ENCODE measurements at regions not wholly inside any gene's neighbourhood (a gene's known extent, or its start where the extent isn't known, plus 50 kb on each side); places are given as distances from the start of the nearest gene placed in this dataset.

GRCh38 chr22:19625331-19626041 lies 88.8 kb upstream of the SEPTIN5 start:
- no peak for DNase-seq

- no peak for DNase-seq
Measured at GRCh38 chr22:19626042-19626587, 88.2 kb upstream of the SEPTIN5 start.

DNA sequence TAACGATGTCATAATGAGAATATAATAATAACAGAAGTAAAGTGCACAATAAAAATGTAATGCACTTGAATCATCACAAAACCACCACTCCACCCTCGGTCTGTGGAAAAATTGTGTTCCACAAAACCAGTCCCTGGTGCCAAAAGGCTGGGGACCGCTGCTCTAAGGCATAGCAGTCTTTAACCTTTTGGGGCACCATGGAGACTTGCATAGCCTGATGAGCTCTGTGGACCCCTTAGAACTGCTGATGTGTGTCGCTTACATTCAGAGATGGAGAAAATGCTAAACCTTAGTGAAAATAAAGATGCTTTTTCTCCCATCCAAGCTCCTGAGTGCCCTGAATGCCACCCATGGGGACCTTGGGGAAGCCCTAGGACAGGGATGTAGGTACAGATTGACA lies 87.6 kb upstream of the SEPTIN5 start:
- DNase-seq: no peak

GRCh38 chr22:19628038-19628776 lies 86.1 kb upstream of the SEPTIN5 start:
- no peak for DNase-seq

GRCh38 chr22:19629331-19629719 lies 85.0 kb upstream of the SEPTIN5 start:
- no peak for DNase-seq

DNA sequence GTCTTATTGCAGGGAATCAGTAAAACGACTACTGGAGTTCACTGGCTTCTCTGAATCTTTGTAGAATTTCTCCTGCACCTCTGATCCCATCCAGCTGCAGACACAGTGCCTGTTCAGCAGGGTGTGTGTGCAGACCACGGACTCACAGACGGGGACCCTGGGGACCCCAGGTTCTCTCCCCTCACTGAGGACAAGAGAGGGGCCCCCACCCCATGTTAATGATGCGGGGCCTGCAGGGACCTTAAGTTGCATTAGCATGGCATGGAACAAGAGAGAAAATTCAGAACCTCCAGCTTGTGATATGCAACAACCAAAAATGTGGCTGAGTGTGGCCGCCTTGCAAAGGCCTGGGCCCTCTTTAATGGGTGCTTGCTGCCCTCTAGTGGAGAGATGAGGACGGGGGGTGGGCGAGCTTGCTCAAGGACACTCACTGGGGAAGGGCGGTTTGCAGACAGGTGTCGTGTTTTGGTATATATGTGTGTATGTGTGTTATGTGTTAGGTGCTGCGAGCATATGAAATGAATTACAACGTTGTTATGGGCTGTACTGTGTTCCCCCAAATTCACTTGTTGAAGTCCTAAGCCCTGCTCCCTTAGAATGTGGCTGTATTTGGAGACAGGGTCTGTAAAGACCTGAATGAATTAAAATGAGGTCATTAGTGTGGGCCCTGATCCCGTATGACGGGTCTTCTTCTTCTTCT lies 84.4 kb upstream of the SEPTIN5 start:
- DNase-seq: peak; percentile 71 to 92 (median 80)

GRCh38 chr22:19630614-19631013 lies 83.7 kb upstream of the SEPTIN5 start:
- DNase-seq: no peak

- DNase-seq: no peak
Measured at GRCh38 chr22:19631899-19632667, 82.2 kb upstream of the SEPTIN5 start.

GRCh38 chr22:19632668-19633148 lies 81.6 kb upstream of the SEPTIN5 start:
- no peak for DNase-seq

DNA sequence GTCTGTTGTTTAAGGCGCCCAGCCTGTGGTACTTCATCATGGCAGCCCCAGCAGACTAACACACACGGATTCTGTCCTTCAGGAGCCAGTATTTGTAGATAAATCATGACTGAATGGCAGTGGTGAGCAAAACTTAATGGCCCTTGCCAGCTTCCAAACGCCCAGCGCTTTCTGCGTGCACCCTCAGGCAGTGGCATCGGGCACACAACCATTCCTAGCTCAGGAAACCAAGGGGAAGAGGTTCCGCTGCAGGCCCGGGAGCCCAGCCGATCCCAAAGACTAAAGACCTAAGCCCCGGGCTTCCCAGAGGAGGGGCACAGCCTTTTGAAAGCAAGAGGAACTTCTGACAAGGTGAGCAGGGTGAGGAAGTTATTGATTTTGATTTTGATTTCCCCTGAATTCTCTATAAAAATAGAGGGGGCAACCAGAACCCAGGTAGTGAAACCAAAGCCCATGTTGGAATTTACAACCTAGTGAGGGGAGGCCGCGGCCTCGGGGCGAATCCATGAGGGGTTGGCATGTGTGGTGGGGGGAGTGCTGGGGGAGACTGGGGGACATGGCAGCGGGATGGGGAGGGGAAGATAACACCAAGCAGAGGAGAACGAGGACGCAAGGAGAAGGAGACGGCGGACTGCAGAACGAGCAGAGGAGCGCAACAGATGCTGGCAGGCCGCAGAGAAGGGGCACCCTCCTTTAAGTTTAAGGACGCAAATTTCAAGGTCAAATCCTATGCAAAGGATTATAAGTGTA lies 79.9 kb upstream of the SEPTIN5 start:
- DNase-seq: no peak

- DNase-seq: no peak
Measured at GRCh38 chr22:19635644-19636043, 78.7 kb upstream of the SEPTIN5 start.

DNA sequence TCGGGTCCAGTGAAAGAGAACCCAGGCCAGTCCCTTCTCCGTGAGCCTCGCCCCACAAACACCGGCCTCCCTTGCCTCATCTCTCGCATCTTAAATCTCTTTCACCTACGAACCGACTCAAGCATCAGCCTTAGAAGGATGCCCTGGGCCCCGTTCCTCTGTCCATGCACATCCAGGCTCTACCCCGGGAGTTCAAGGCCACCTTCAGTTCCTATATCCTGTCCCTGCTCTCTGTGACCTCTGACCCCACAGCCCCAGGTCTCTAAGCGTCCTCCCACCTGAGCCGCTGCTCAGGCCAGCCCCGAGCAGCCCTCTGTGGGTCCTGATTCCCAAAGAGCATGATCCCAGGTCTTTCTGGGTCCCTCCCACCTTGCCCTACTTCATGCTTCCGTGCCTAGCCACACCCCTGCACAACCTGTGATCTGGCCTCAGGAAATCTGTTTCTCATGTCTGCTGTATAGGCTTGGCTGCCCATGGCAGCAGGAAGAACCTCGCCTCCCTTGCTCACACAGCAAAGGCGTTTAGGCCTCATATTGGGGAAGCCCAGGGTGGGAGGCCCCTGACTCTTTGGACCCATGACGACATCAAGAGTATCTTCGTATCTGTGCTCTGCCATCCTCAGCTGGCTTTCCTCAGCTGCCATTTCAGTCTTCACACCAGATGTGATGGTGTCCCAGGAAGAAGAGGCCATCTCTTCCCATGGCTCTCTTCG lies 77.5 kb upstream of the SEPTIN5 start:
- DNase-seq: no peak

DNA sequence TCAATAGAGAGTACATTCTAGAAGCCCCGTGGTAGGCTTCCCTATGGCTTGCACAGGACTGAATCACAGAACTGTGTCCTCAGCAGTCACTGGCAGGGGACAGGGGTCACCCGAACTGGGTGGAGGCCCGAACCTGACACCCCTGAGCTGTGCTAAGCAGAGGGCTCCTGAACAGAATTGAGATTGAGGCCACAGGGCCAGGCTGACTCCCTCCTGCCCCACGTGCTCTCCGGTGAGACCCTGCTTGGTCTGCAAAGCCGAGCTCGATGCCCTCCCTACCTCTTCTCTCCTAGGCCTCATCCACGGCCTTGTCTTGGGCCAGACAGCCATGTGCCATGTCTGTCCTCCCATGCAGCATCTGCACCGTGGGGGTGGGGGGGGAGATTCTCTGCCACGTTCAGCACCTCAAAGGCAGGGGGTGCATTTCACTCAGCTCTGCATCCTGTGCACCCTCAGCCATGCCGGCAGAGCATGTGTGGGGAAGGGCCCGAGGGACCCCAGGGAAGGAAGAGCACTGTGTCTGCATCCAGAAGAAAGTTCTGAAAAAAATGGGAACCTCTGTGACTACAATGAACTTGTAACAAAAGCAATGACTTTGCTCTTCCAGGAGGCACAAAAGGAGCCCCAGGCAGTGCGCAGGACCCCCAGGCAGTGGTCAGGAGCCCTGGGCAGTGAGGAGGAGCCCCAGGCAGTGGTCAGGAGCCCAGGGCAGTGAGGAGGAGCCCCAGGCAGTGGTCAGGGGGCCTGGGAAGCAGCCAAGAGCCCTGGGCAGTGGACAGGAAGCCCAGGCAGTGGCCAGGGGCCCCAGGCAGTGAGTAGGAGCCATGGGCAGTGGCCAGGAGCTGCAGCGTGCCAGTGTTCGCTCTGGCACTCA lies 76.7 kb upstream of the SEPTIN5 start:
- no peak for DNase-seq

DNA sequence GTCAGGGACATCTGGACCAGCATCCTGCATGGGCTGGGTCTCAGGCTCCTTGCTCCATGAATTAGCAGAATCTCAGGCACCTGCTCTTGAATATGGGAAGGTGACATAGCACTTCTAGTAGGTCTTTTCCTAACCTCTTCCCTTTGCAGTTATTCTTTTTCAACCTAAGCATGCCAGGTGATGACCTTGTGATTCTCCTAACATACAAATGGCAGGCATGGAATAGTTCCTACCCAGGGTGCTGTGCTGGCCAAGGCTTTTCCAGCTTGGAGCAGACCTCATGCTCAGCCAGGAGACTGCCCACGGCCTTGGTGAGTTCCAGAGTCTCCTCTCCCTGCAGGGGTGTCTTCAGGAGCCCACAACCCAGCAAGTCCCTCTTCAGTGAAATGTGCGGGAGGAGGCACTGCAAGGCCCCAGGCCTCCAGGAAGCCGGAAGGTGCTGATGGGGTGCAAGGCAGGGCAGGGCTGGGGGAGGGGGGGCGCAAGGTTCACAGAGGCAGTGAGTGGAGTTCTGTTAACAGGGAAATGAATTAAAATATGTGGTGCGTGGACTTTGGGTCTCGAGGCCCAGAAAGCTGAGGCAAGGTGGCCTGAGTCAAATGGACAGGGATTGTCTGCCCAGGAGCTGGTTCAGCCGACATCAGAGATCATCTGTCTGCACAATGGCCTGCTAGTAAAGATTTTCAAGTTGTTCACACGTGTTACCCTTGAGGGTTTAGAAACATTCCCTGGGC lies 75.9 kb upstream of the SEPTIN5 start:
- no peak for DNase-seq

GRCh38 chr22:19639610-19640135 lies 74.6 kb upstream of the SEPTIN5 start:
- no peak for DNase-seq

GRCh38 chr22:19640306-19640705 lies 74.0 kb upstream of the SEPTIN5 start:
- DNase-seq: no peak

DNA sequence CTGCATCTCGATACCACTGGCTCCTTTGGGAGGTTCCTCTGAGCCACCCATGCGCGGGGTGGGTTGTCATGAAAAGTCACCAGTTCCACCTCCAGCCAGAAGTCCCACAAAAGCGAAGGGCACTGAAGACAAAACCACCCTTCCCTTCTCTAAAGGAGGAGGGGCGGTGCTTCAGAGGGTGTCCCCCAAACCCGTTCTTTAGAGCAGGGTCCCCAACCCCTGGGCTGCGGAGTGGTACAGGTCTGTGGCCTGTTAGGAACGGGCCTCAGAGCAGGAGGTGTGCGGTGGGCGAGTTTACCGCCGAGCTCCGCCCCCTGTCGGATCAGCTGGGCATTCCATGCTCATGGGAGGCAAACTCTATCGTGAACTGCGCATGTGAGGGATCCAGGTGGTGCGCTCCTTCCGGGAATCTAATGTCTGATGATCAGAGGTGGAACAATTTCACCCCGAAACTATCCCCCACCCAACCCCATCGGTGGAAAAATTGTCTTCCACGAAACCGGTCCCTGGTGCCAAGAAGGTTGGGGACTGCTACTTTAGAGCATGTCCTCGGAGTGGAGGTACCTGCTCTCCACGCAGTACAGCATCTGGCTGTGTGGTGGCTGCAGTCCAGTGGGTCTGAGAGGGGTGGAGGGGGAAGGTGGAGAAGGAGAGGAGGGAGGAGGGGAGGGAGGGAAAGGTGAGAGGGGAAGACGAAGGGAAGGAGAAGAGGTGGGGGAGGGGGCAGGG lies 72.9 kb upstream of the SEPTIN5 start:
- no peak for DNase-seq

- DNase-seq: no peak
Measured at GRCh38 chr22:19641983-19642451, 72.3 kb upstream of the SEPTIN5 start.
